Neural progenitor cell (in vitro differentiated cells): ENCODE measurements at regions not wholly inside any gene's neighbourhood (a gene's known extent, or its start where the extent isn't known, plus 50 kb on each side); places are given as distances from the start of the nearest gene placed in this dataset.

Experiments used
- DNase-seq: peaks from one replicate; pipeline ENCODE4 v3.0.0-alpha.2; 2016; ENCODE audit warnings: low spot score
- H2AFZ ChIP-seq: fragments of 200-600 bp; sonication (generic); replicated peaks from 2 replicates; pipeline ENCODE4 v1.6.1; 2016; ENCODE audit warnings: antibody characterized with exemption
- H3F3A ChIP-seq: fragments of 200-600 bp; sonication (generic); 2 replicates; pipeline ENCODE4 v1.6.1; 2016; ENCODE audit warnings: antibody characterized with exemption, low read depth
- H3K27ac ChIP-seq: fragments of 200-600 bp; sonication (generic); 2 replicates; pipeline ENCODE4 v1.5.1; 2016; ENCODE audit warnings: mild to moderate bottlenecking
- H3K27me3 ChIP-seq: fragments of 200-600 bp; sonication (generic); 2 replicates; pipeline ENCODE4 v1.6.1; 2016; ENCODE audit warnings: mild to moderate bottlenecking, moderate library complexity
- H3K36me3 ChIP-seq: fragments of 200-600 bp; sonication (generic); 2 replicates; pipeline ENCODE4 v1.5.1; 2016
- H3K4me1 ChIP-seq: fragments of 200-600 bp; sonication (generic); 2 replicates; pipeline ENCODE4 v1.6.1; 2016; ENCODE audit warnings: mixed run types
- H3K4me2 ChIP-seq: fragments of 200-600 bp; sonication (generic); 2 replicates; pipeline ENCODE4 v1.6.1; 2016
- H3K4me3 ChIP-seq: fragments of 200-600 bp; sonication (generic); 2 replicates; pipeline ENCODE4 v1.5.1; 2016
- H3K79me2 ChIP-seq: fragments of 200-600 bp; sonication (generic); 2 replicates; pipeline ENCODE4 v1.6.1; 2016; ENCODE audit warnings: low read depth
- H3K9ac ChIP-seq: fragments of 200-600 bp; sonication (generic); 2 replicates; pipeline ENCODE4 v1.6.1; 2016
- H3K9me3 ChIP-seq: fragments of 200-600 bp; sonication (generic); 2 replicates; pipeline ENCODE4 v1.5.1; 2016; ENCODE audit warnings: low read depth
- H4K20me1 ChIP-seq: fragments of 200-600 bp; sonication (generic); 2 replicates; pipeline ENCODE4 v1.6.1; 2016; ENCODE audit warnings: low read depth
- H3K27ac Mint-ChIP-seq: 3 replicates; pipeline ENCODE4 v1.8.0; 2021; ENCODE audit warnings: mixed read lengths
- H3K27me3 Mint-ChIP-seq: 2 replicates; pipeline ENCODE4 v1.8.0; 2022; ENCODE audit warnings: low read depth, mild to moderate bottlenecking, inconsistent platforms, moderate library complexity, mixed read lengths; ENCODE audit not compliant: insufficient read depth
- H3K36me3 Mint-ChIP-seq: 3 replicates; pipeline ENCODE4 v1.8.0; 2021; ENCODE audit warnings: mixed read lengths
- H3K4me1 Mint-ChIP-seq: 3 replicates; pipeline ENCODE4 v1.8.0; 2021; ENCODE audit warnings: mixed read lengths
- H3K4me3 Mint-ChIP-seq: 3 replicates; pipeline ENCODE4 v1.8.0; 2021; ENCODE audit warnings: mild to moderate bottlenecking, moderate library complexity, mixed read lengths
- H3K9me3 Mint-ChIP-seq: 3 replicates; pipeline ENCODE4 v1.8.0; 2020; ENCODE audit warnings: mixed read lengths
- CTCF ChIP-seq: fragments of 200-600 bp; sonication (generic); IDR thresholded peaks from 2 replicates; pipeline ENCODE4 v1.5.1; 2017; ENCODE audit warnings: antibody characterized with exemption, mild to moderate bottlenecking
- EZH2 ChIP-seq: fragments of 200-600 bp; sonication (generic); IDR thresholded peaks from 2 replicates; pipeline ENCODE4 v1.6.1; 2017; ENCODE audit warnings: antibody characterized with exemption, mild to moderate bottlenecking, moderate library complexity
- EZH2phosphoT487 ChIP-seq: fragments of 200-600 bp; sonication (generic); IDR thresholded peaks from 2 replicates; pipeline ENCODE4 v1.6.1; 2017; ENCODE audit warnings: antibody characterized with exemption

- Histone ChIP-seq H3K4me2 (no peak overlapping the region), H3K36me3 (no peaks in the 10 kb centered on the region), H2AFZ (no peak overlapping the region), H3F3A (no peaks in the 10 kb centered on the region), H3K27me3 (no peaks in the 10 kb centered on the region), H3K79me2 (no peaks in the 10 kb centered on the region), H4K20me1 (no peaks in the 10 kb centered on the region), H3K27ac (no peak overlapping the region), H3K9ac (no peak overlapping the region), H3K9me3 (no peaks in the 10 kb centered on the region), H3K4me1 (no peaks in the 10 kb centered on the region), H3K4me3 (no peak overlapping the region)
- no peak for DNase-seq
- Mint-ChIP-seq H3K27ac (no peak overlapping the region), H3K4me3 (no peak overlapping the region), H3K27me3 (no peaks in the 10 kb centered on the region), H3K4me1 (peaks cover 17% of the 10 kb centered on the region), H3K36me3 (no peaks in the 10 kb centered on the region), H3K9me3 (peaks cover 8% of the 10 kb centered on the region)
- TF ChIP-seq EZH2phosphoT487: no peak
- TF ChIP-seq EZH2: no peak
- no peak for TF ChIP-seq CTCF
These were observed 111.6 kb upstream of the SEMA3C start for GRCh38 chr7:81030472-81030871.

- Mint-ChIP-seq H3K27ac (no peak overlapping the region), H3K4me1 (peaks cover 16% of the 10 kb centered on the region), H3K36me3 (no peaks in the 10 kb centered on the region), H3K27me3 (no peaks in the 10 kb centered on the region), H3K9me3 (peaks cover 8% of the 10 kb centered on the region), H3K4me3 (no peak overlapping the region)
- DNase-seq: no peak
- TF ChIP-seq EZH2 (no peak), CTCF (no peak)
- H3K4me2 ChIP-seq: no peak overlapping the region
- no peaks in the 10 kb centered on the region for H3K9me3 ChIP-seq
- no peaks in the 10 kb centered on the region for H3K4me1 ChIP-seq
- H3K9ac ChIP-seq: no peak overlapping the region
- no peak overlapping the region for H3K4me3 ChIP-seq
- no peaks in the 10 kb centered on the region for H3K79me2 ChIP-seq
- no peaks in the 10 kb centered on the region for H3K27me3 ChIP-seq
- no peaks in the 10 kb centered on the region for H3F3A ChIP-seq
- H4K20me1 ChIP-seq: no peaks in the 10 kb centered on the region
- no peaks in the 10 kb centered on the region for H3K36me3 ChIP-seq
- no peak overlapping the region for H3K27ac ChIP-seq
- no peak overlapping the region for H2AFZ ChIP-seq
These were observed 110.7 kb upstream of the SEMA3C start for GRCh38 chr7:81029511-81029910.

- no peak overlapping the region for H3K4me3 Mint-ChIP-seq
- H3K9me3 Mint-ChIP-seq: no peaks in the 10 kb centered on the region
- H3K27me3 ChIP-seq: no peaks in the 10 kb centered on the region
- H4K20me1 ChIP-seq: no peaks in the 10 kb centered on the region
- no peaks in the 10 kb centered on the region for H3K79me2 ChIP-seq
- H3K36me3 ChIP-seq: no peaks in the 10 kb centered on the region
- no peaks in the 10 kb centered on the region for H3K36me3 Mint-ChIP-seq
- H3K4me3 ChIP-seq: no peak overlapping the region
- no peaks in the 10 kb centered on the region for H3K9me3 ChIP-seq
- TF ChIP-seq CTCF (no peak), EZH2 (no peak), EZH2phosphoT487 (no peak)
- no peak overlapping the region for H3K9ac ChIP-seq
- H3K4me1 ChIP-seq: no peaks in the 10 kb centered on the region
- peaks cover 14% of the 10 kb centered on the region for H3K4me1 Mint-ChIP-seq
- H3K27ac ChIP-seq: no peak overlapping the region
- no peaks in the 10 kb centered on the region for H3K27me3 Mint-ChIP-seq
- no peak overlapping the region for H3K4me2 ChIP-seq
- no peak for DNase-seq
- H3F3A ChIP-seq: no peaks in the 10 kb centered on the region
- no peak overlapping the region for H2AFZ ChIP-seq
- H3K27ac Mint-ChIP-seq: no peak overlapping the region
These were observed 106.5 kb upstream of the SEMA3C start for GRCh38 chr7:81025360-81025759.

GRCh38 chr7:81014908-81015307, 96.1 kb upstream of the SEMA3C start:
- Mint-ChIP-seq H3K36me3 (peaks cover 4% of the 10 kb centered on the region), H3K27me3 (no peaks in the 10 kb centered on the region), H3K4me1 (peaks cover 4% of the 10 kb centered on the region), H3K27ac (no peak overlapping the region), H3K4me3 (no peak overlapping the region), H3K9me3 (peaks cover 5% of the 10 kb centered on the region)
- H4K20me1 ChIP-seq: no peaks in the 10 kb centered on the region
- H3K36me3 ChIP-seq: peaks cover 6% of the 10 kb centered on the region
- H2AFZ ChIP-seq: no peak overlapping the region
- no peaks in the 10 kb centered on the region for H3K27me3 ChIP-seq
- no peak overlapping the region for H3K9ac ChIP-seq
- H3K9me3 ChIP-seq: no peaks in the 10 kb centered on the region
- no peak overlapping the region for H3K27ac ChIP-seq
- H3K4me2 ChIP-seq: no peak overlapping the region
- H3K79me2 ChIP-seq: no peaks in the 10 kb centered on the region
- no peaks in the 10 kb centered on the region for H3K4me1 ChIP-seq
- H3F3A ChIP-seq: no peaks in the 10 kb centered on the region
- DNase-seq: no peak
- no peak overlapping the region for H3K4me3 ChIP-seq
- TF ChIP-seq EZH2: no peak
- no peak for TF ChIP-seq EZH2phosphoT487
- TF ChIP-seq CTCF: no peak
